Left ventricle myocardium superior (tissue), 1 donor: ENCODE measurements at regions not wholly inside any gene's neighbourhood (a gene's known extent, or its start where the extent isn't known, plus 50 kb on each side); places are given as distances from the start of the nearest gene placed in this dataset.
"Not testable (repeated sequence)": the region's sequence is repeated elsewhere in the genome, so short reads cannot be mapped to it uniquely, and the experiment has no call there.

Source experiments
- ATAC-seq: fragments of 200-7000 bp; cut with Tn5 transposase; one replicate; pipeline ENCODE4 v1.9.1; 2020; ENCODE audit warnings: mild to moderate bottlenecking, moderate library complexity
- DNase-seq: peaks from one replicate; pipeline ENCODE4 v3.0.0-alpha.2; 2020
- intact Hi-C: fragments of 100-400 bp; cut with micrococcal nuclease; formaldehyde crosslinking; loops from one replicate; pipeline ENCODE4 v1.11.0; 2022
- donor health status: DM: no; HTN: yes; CAD: no; lungs with severe emphysema.

GRCh38 chr7:9919-10318 is 182.5 kb upstream of the FAM20C start:
- DNase-seq, ATAC-seq, intact Hi-C loops: not testable (repeated sequence)

GRCh38 chr7:32565-33280 is 159.6 kb upstream of the FAM20C start:
- ATAC-seq, DNase-seq, intact Hi-C loops: not testable (repeated sequence)

GRCh38 chr7:35121-35541 is 157.2 kb upstream of the FAM20C start:
- DNase-seq, ATAC-seq, intact Hi-C loops: not testable (repeated sequence)

GRCh38 chr7:36539-36938 is 155.8 kb upstream of the FAM20C start:
- ATAC-seq, result peak; percentile 95
- DNase-seq, intact Hi-C loops: not testable (repeated sequence)

GRCh38 chr7:37656-38055 is 154.7 kb upstream of the FAM20C start:
- ATAC-seq, intact Hi-C loops: not testable (repeated sequence)
- DNase-seq, result peak; percentile 5

- DNase-seq, intact Hi-C loops: not testable (repeated sequence)
- ATAC-seq, result peak; percentile 12
Measured at GRCh38 chr7:38444-38843, 153.9 kb upstream of the FAM20C start.

GRCh38 chr7:39984-40740 is 152.2 kb upstream of the FAM20C start:
- ATAC-seq, intact Hi-C loops: not testable (repeated sequence)
- peak; percentile 30 for DNase-seq

- ATAC-seq (no peak), DNase-seq (peak; percentile 15)
- intact Hi-C loops, result no loop called here
Measured at GRCh38 chr7:40799-41750, 151.3 kb upstream of the FAM20C start.

- peak; percentile 4 for DNase-seq
- intact Hi-C loops, result no loop called here
- no peak for ATAC-seq
Measured at GRCh38 chr7:41917-42565, 150.3 kb upstream of the FAM20C start.

GRCh38 chr7:43791-44540 is 148.4 kb upstream of the FAM20C start:
- intact Hi-C loops, result no loop called here
- ATAC-seq (no peak), DNase-seq (peak; percentile 15)

GRCh38 chr7:44541-44896 is 147.9 kb upstream of the FAM20C start:
- ATAC-seq (no peak), DNase-seq (peak; percentile 19)
- intact Hi-C loops, result no loop called here

- no peak for ATAC-seq
- intact Hi-C loops, result no loop called here
- DNase-seq, result peak; percentile 7
Measured at GRCh38 chr7:45106-46090, 147.0 kb upstream of the FAM20C start.

- intact Hi-C loops, result no loop called here
- ATAC-seq, result no peak
- peak; percentile 14 for DNase-seq
Measured at GRCh38 chr7:46123-46829, 146.1 kb upstream of the FAM20C start.

GRCh38 chr7:46830-47140 is 145.6 kb upstream of the FAM20C start:
- peak; percentile 9 for DNase-seq
- ATAC-seq, result no peak
- intact Hi-C loops, result no loop called here

- intact Hi-C loops, result no loop called here
- ATAC-seq (no peak), DNase-seq (peak; percentile 4)
Measured at GRCh38 chr7:51456-52068, 140.8 kb upstream of the FAM20C start.

GRCh38 chr7:52100-52499 is 140.3 kb upstream of the FAM20C start:
- intact Hi-C loops, result no loop called here
- no peak for ATAC-seq
- no peak for DNase-seq
